Neural cell (in vitro differentiated cells): ENCODE measurements at regions not wholly inside any gene's neighbourhood (a gene's known extent, or its start where the extent isn't known, plus 50 kb on each side); places are given as distances from the start of the nearest gene placed in this dataset.

Experiments
- H2AFZ ChIP-seq: fragments of 200-600, 300-800 bp; sonication (generic), shearing (Covaris generic); 2 replicates; pipeline ENCODE4 v1.6.0; 2014; ENCODE audit warnings: low read depth, mild to moderate bottlenecking, antibody characterized with exemption, low read length, moderate library complexity
- H3F3A ChIP-seq: fragments of 200-600 bp; shearing (Covaris generic); 2 replicates; pipeline ENCODE4 v1.6.1; 2016; ENCODE audit warnings: mild to moderate bottlenecking, moderate library complexity, mixed read lengths, antibody characterized with exemption, low read length; ENCODE audit not compliant: insufficient read depth, poor library complexity, severe bottlenecking
- H3K27ac ChIP-seq: fragments of 200-600, 300-800 bp; sonication (generic), shearing (Covaris generic); 2 replicates; pipeline ENCODE4 v1.5.1; 2014; ENCODE audit warnings: mild to moderate bottlenecking, low read length, moderate library complexity
- H3K27me3 ChIP-seq: fragments of 300-800, 200-600 bp; sonication (generic), shearing (Covaris generic); 2 replicates; pipeline ENCODE4 v1.6.0; 2014; ENCODE audit warnings: mild to moderate bottlenecking, low read depth, low read length, moderate library complexity; ENCODE audit not compliant: insufficient read depth
- H3K36me3 ChIP-seq: fragments of 300-800, 200-600 bp; sonication (generic), shearing (Covaris generic); 2 replicates; pipeline ENCODE4 v1.5.1; 2014; ENCODE audit warnings: mild to moderate bottlenecking, antibody characterized with exemption, low read length, moderate library complexity; ENCODE audit not compliant: insufficient read depth
- H3K4me2 ChIP-seq: fragments of 300-800, 200-600 bp; sonication (generic), shearing (Covaris generic); 2 replicates; pipeline ENCODE4 v1.6.0; 2014; ENCODE audit warnings: mild to moderate bottlenecking, low read length
- H3K4me3 ChIP-seq: fragments of 300-800, 200-600 bp; sonication (generic), shearing (Covaris generic); 2 replicates; pipeline ENCODE4 v1.5.1; 2014; ENCODE audit warnings: mild to moderate bottlenecking, low read length, moderate library complexity
- H3K79me2 ChIP-seq: fragments of 200-600 bp; shearing (Covaris generic); replicated peaks from 2 replicates; pipeline ENCODE4 v1.6.0; 2014; ENCODE audit warnings: mild to moderate bottlenecking, low read length, moderate library complexity; ENCODE audit not compliant: insufficient read depth
- H3K9ac ChIP-seq: fragments of 300-800, 200-600 bp; sonication (generic), shearing (Covaris generic); 2 replicates; pipeline ENCODE4 v1.6.1; 2016; ENCODE audit warnings: mild to moderate bottlenecking, low read length, mixed read lengths
- H3K9me2 ChIP-seq: fragments of 200-600 bp; shearing (Covaris generic); 2 replicates; pipeline ENCODE4 v1.6.1; 2016; ENCODE audit warnings: mild to moderate bottlenecking, low read length, mixed read lengths; ENCODE audit not compliant: insufficient read depth
- H3K9me3 ChIP-seq: fragments of 200-600, 300-800 bp; sonication (generic), shearing (Covaris generic); 2 replicates; pipeline ENCODE4 v1.6.1; 2016; ENCODE audit warnings: mild to moderate bottlenecking, mixed run types, low read length, moderate library complexity, mixed read lengths
- H4K20me1 ChIP-seq: fragments of 200-600 bp; shearing (Covaris generic); 2 replicates; pipeline ENCODE4 v1.6.1; 2016; ENCODE audit warnings: mild to moderate bottlenecking, mixed run types; ENCODE audit not compliant: insufficient read depth
- EP300 ChIP-seq: fragments of 450-650 bp; conservative IDR thresholded peaks from 2 replicates; pipeline ENCODE4 v1.6.1; 2014; ENCODE audit warnings: antibody characterized with exemption, mild to moderate bottlenecking, moderate library complexity; ENCODE audit not compliant: poor library complexity, severe bottlenecking
- EZH2 ChIP-seq: fragments of 200-600, 300-800 bp; shearing (Covaris generic), sonication (generic); IDR thresholded peaks from 2 replicates; pipeline ENCODE4 v1.6.1; 2014; ENCODE audit warnings: antibody characterized with exemption, low read length, borderline replicate concordance, mild to moderate bottlenecking; ENCODE audit not compliant: insufficient read depth, poor library complexity, severe bottlenecking
- MXI1 ChIP-seq: fragments of 450-650 bp; conservative IDR thresholded peaks from 2 replicates; pipeline ENCODE4 v1.6.1; 2014; ENCODE audit warnings: antibody characterized with exemption, mild to moderate bottlenecking; ENCODE audit not compliant: poor library complexity, severe bottlenecking
- POLR2AphosphoS5 ChIP-seq: IDR thresholded peaks from 2 replicates; pipeline ENCODE4 v1.6.1; 2012
- RAD21 ChIP-seq: fragments of 450-650 bp; conservative IDR thresholded peaks from 2 replicates; pipeline ENCODE4 v1.6.1; 2014; ENCODE audit warnings: antibody characterized with exemption, mild to moderate bottlenecking, moderate library complexity
- SMC3 ChIP-seq: fragments of 450-650 bp; conservative IDR thresholded peaks from 2 replicates; pipeline ENCODE4 v1.6.1; 2014; ENCODE audit warnings: antibody characterized with exemption, mild to moderate bottlenecking, moderate library complexity; ENCODE audit not compliant: poor library complexity
- TAF1 ChIP-seq: IDR thresholded peaks from 2 replicates; pipeline ENCODE4 v1.6.1; 2012; ENCODE audit warnings: low read depth
- TF ChIP-seq, protein P1 (sequence below): fragments of 450-650 bp; IDR thresholded peaks from 2 replicates; pipeline ENCODE4 v1.5.1; 2014; ENCODE audit warnings: antibody characterized with exemption, mild to moderate bottlenecking, moderate library complexity; ENCODE audit not compliant: poor library complexity, severe bottlenecking
- TF ChIP-seq, protein P2 (sequence below): IDR thresholded peaks from 2 replicates; pipeline ENCODE4 v1.6.1; 2012; ENCODE audit warnings: borderline replicate concordance

DNA sequence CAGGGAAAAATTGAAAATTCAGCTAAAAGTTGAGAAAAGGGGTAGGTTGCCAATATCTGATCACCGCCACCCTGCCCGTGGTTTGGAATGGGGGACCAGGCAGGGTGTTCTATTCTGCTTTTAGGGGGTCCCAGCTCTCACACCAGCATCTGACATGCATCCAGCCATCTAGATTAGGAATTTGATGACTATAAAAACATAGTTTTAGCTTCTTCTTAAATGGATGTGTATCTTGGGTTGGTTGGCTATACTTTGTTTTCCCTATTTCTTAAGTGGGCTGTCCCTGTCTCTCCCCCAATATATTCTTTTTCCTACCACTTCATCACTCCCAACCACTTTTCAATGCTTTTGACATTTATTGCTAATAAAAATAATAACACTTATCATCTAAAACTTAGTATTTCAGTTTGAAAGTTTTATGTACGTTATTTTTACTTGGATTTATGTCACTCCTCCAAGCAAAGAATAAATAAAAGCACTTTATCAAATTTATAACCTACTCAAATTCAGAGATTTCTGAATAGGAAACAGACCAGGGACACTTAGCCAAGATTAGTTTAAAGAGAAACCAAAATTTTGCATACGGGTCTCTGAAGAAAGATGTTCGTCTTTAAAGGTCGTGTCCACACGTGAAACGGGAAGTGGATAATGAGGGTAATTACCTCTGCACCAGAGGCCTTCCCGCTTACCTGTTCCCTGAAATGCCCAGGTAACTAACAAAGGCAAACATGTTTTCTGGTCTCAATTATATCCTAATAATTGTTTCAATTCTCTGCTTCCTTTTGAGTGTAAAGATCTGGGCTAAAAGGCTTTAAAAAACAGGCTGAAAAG, 233.2 kb upstream of the AUTS2 start:
- Histone ChIP-seq H3K27ac (no peak overlapping the region), H3K9ac (no peak overlapping the region), H3K9me3 (no peaks in the 10 kb centered on the region), H3K79me2 (no peaks in the 10 kb centered on the region), H3K9me2 (no peaks in the 10 kb centered on the region), H3K36me3 (no peaks in the 10 kb centered on the region), H2AFZ (no peak overlapping the region), H3K27me3 (no peaks in the 10 kb centered on the region), H3F3A (no peaks in the 10 kb centered on the region), H3K4me2 (no peak overlapping the region), H3K4me3 (no peak overlapping the region), H4K20me1 (no peaks in the 10 kb centered on the region)
- TF ChIP-seq MXI1 (no peak), EZH2 (no peak), POLR2AphosphoS5 (no peak), RAD21 (no peak), SMC3 (no peak), EP300 (no peak), TAF1 (no peak)
- TF ChIP-seq, protein P1, sequence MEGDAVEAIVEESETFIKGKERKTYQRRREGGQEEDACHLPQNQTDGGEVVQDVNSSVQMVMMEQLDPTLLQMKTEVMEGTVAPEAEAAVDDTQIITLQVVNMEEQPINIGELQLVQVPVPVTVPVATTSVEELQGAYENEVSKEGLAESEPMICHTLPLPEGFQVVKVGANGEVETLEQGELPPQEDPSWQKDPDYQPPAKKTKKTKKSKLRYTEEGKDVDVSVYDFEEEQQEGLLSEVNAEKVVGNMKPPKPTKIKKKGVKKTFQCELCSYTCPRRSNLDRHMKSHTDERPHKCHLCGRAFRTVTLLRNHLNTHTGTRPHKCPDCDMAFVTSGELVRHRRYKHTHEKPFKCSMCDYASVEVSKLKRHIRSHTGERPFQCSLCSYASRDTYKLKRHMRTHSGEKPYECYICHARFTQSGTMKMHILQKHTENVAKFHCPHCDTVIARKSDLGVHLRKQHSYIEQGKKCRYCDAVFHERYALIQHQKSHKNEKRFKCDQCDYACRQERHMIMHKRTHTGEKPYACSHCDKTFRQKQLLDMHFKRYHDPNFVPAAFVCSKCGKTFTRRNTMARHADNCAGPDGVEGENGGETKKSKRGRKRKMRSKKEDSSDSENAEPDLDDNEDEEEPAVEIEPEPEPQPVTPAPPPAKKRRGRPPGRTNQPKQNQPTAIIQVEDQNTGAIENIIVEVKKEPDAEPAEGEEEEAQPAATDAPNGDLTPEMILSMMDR, result no peak
- TF ChIP-seq, protein P2, sequence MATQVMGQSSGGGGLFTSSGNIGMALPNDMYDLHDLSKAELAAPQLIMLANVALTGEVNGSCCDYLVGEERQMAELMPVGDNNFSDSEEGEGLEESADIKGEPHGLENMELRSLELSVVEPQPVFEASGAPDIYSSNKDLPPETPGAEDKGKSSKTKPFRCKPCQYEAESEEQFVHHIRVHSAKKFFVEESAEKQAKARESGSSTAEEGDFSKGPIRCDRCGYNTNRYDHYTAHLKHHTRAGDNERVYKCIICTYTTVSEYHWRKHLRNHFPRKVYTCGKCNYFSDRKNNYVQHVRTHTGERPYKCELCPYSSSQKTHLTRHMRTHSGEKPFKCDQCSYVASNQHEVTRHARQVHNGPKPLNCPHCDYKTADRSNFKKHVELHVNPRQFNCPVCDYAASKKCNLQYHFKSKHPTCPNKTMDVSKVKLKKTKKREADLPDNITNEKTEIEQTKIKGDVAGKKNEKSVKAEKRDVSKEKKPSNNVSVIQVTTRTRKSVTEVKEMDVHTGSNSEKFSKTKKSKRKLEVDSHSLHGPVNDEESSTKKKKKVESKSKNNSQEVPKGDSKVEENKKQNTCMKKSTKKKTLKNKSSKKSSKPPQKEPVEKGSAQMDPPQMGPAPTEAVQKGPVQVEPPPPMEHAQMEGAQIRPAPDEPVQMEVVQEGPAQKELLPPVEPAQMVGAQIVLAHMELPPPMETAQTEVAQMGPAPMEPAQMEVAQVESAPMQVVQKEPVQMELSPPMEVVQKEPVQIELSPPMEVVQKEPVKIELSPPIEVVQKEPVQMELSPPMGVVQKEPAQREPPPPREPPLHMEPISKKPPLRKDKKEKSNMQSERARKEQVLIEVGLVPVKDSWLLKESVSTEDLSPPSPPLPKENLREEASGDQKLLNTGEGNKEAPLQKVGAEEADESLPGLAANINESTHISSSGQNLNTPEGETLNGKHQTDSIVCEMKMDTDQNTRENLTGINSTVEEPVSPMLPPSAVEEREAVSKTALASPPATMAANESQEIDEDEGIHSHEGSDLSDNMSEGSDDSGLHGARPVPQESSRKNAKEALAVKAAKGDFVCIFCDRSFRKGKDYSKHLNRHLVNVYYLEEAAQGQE, result no peak

DNA sequence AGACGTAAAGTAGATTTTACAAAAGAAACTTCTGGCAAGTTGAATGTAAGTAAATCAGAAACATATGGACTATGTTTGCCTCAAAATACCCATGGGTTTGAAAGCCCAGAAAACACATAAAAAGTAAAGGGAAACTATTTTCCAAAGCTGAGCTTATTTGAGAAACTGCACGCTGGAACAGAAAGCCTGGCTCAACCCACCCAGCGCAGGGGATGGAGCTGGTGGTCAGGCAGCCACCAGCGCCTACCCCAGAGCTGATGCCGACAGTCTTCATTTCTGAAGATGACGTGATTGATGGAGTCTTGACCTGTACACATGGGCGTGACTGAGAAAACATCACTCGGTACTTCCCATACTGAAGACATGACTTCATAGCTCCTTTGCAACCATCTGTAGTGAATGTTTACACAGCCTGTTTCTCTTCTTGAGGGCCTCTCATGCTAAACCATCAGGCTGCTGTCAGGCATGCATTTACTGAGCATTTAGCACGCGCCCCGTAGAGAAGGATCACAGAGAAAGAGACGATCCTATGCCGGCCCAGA, 232.6 kb upstream of the AUTS2 start:
- Histone ChIP-seq H3K4me2 (no peak overlapping the region), H3K9ac (no peak overlapping the region), H3K9me3 (no peaks in the 10 kb centered on the region), H4K20me1 (no peaks in the 10 kb centered on the region), H3K27me3 (no peaks in the 10 kb centered on the region), H3K4me3 (no peak overlapping the region), H3F3A (no peaks in the 10 kb centered on the region), H3K27ac (no peak overlapping the region), H3K9me2 (no peaks in the 10 kb centered on the region), H2AFZ (no peak overlapping the region), H3K79me2 (no peaks in the 10 kb centered on the region), H3K36me3 (no peaks in the 10 kb centered on the region)
- TF ChIP-seq EZH2, result no peak
- TF ChIP-seq TAF1, result no peak
- no peak for TF ChIP-seq SMC3
- TF ChIP-seq EP300, result no peak
- TF ChIP-seq RAD21, result no peak
- TF ChIP-seq, protein P2, result no peak
- TF ChIP-seq POLR2AphosphoS5, result no peak
- no peak for TF ChIP-seq MXI1
- TF ChIP-seq, protein P1, result no peak
